Mononuclear cell (primary cell): ENCODE measurements at regions not wholly inside any gene's neighbourhood (a gene's known extent, or its start where the extent isn't known, plus 50 kb on each side); places are given as distances from the start of the nearest gene placed in this dataset.

Source experiments
- H3K27me3 ChIP-seq: 2 replicates; pipeline ENCODE4 v1.6.0; 2011; ENCODE audit warnings: low read length, control low read depth; ENCODE audit not compliant: insufficient read depth
- H3K4me1 ChIP-seq: 2 replicates; pipeline ENCODE4 v1.5.1; 2011; ENCODE audit warnings: mild to moderate bottlenecking, low read length, control low read depth; ENCODE audit not compliant: insufficient read depth
- H3K4me3 ChIP-seq: 2 replicates; pipeline ENCODE4 v1.5.1; 2011; ENCODE audit warnings: mild to moderate bottlenecking, low read length, moderate library complexity
- H3K9me3 ChIP-seq: 2 replicates; pipeline ENCODE4 v1.5.1; 2011; ENCODE audit warnings: low read depth, mild to moderate bottlenecking, control low read depth, low read length

DNA sequence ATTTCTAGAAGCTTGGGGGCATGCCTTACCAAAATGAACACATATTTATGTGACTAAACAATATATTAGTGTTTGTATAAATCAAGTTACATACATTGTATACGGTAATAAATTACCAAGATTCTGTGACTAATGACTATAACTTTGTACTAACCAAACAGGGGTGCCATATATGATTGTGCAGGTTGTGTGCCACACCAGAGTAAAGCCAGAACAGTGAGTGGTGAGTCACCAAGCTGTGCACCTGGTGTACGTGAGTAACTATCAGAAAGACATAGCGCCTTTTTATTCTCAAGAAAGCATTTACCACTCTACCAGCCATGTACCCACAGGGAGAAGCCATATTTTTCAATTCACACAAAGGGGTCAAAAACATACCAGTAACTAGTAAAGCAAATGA is 453.2 kb upstream of the PIK3C3 start:
- Histone ChIP-seq H3K4me1 (no peaks in the 10 kb centered on the region), H3K9me3 (no peaks in the 10 kb centered on the region), H3K27me3 (no peaks in the 10 kb centered on the region), H3K4me3 (no peak overlapping the region)

DNA sequence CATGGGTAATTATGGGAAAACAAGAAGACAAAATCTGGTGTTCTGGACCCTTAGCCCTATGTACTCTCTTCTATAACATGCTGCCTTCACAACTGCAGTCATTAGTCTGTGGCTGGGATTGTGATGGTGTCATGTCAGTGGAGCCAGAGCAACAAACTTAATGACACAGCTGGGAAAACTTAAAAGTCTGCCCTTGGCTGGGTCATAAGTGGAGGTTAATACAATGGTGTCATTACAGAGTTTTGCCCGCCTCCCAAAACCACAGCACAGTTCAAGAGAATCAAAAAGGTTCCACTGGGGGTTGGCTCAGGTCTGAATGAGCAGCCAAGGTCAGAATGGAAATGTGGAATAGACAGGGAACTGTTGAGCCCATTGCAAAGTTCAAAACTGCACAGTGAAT is 455.7 kb upstream of the PIK3C3 start:
- H3K4me3 ChIP-seq = no peak overlapping the region
- no peaks in the 10 kb centered on the region for H3K27me3 ChIP-seq
- no peaks in the 10 kb centered on the region for H3K9me3 ChIP-seq
- H3K4me1 ChIP-seq = no peaks in the 10 kb centered on the region

DNA sequence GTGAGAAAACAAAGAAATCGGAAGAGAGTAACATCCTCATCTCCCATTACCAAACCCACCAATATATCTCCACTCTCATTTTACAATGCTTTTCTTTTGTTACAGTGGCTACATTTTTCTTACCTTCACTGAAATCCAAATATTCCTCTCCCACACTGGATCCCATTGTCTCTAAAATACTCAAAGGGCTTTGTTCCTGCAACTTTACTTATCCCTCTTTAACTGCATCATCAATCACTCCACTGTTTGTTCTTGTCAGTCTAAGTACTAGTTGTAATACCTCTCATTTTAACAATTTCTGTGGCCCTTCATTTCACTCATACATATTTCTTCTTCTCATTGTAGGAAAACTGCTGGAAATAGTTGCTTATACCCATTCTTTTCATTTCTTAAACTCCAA is 464.2 kb upstream of the PIK3C3 start:
- no peaks in the 10 kb centered on the region for H3K4me1 ChIP-seq
- no peaks in the 10 kb centered on the region for H3K27me3 ChIP-seq
- no peak overlapping the region for H3K4me3 ChIP-seq
- no peaks in the 10 kb centered on the region for H3K9me3 ChIP-seq

DNA sequence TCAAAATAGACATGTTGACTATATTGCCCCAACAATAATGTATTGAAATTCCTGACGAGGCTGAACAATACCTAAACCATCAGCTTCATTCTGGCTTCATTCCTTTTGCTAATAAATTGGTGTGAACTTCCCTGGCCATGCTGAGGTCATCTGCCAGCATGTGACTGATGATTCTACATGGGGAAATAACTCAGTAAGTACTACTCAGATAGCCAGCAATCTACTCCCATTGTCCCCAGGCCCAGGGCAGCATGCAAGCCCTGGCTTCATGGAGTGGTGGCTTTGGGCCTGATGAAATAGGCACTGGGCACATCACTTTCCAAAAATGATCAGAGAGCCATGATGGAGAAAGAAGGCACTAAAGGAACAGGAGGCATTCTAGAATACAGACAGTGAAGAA is 468.5 kb upstream of the PIK3C3 start:
- Histone ChIP-seq H3K4me3 (no peak overlapping the region), H3K4me1 (no peaks in the 10 kb centered on the region), H3K27me3 (no peaks in the 10 kb centered on the region), H3K9me3 (no peaks in the 10 kb centered on the region)

DNA sequence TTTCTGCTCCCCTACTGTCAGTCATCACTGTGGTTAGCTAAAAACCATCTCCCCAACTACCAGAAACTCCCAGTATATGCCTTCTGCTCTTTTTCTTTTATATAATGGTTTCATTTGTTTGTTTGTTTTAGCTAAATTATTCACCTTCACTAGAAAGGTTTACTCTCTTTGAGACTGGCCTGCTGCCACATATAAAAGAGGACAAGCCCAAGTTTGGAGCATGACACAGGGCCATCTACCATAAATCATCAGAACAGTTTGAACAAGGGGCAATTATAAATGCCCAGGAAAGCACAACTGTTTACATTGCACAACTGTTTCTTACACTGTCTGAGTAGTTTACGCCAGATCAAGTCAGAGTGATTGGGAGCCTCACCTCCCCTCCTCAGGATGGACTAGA is 471.0 kb upstream of the PIK3C3 start:
- no peaks in the 10 kb centered on the region for H3K9me3 ChIP-seq

DNA sequence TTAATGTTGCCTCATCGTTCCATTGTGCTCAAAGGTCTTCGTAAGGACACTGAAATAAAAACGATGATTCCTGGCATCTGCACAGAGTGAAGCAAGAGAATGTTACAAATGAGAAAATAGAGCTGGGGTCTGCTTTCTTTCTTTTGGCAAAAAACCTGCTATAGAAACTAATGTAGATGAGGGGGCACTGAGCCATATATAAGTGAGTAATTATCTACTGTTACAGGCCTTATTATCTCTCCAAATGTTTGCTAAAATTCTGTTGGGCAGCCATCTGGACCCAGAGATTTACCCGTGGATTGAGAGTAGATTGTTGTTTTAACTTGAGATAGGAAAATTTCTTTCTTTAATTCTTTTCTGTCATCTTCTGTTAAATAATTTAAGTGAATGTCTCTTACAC is 472.5 kb upstream of the PIK3C3 start:
- H3K4me1 ChIP-seq = no peaks in the 10 kb centered on the region
- no peak overlapping the region for H3K4me3 ChIP-seq
- no peaks in the 10 kb centered on the region for H3K9me3 ChIP-seq
- H3K27me3 ChIP-seq = no peaks in the 10 kb centered on the region

More for the DNA sequence above, 471.0 kb upstream of the PIK3C3 start:
- no peaks in the 10 kb centered on the region for H3K27me3 ChIP-seq
- H3K4me3 ChIP-seq = no peak overlapping the region
- H3K4me1 ChIP-seq = no peaks in the 10 kb centered on the region

DNA sequence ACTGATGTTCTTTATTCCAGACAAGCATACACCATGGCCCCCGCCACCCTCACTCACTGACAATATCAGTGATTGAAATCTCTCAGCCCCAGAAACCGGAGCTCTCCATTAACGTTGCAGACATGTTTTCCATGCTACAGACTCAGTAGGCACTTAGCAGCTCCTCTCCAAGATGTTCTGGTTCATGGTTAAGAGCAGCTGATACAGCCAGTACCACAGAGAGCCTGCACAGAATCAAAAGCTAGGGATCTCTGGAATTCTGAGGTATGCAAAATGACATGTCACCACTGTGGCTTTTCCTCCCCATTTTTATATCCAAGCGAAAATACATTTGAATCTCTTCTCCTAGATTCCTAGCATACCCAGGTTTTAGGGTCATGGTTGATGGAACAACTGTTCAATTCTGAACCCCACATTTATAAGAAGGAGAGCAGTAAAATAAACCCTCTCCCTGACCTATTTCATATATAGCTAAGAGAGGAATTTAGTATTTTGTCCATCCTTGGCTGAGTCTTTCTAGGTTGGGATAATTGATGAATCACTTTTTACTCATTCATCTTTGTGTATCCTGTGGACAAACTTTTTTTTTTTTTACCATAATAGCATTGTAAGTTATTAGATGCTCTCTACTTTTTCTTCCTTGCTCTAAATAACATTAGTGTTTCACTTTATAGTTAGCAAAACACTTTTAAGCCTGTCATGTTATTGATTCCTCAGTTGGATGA is 488.4 kb upstream of the PIK3C3 start:
- Histone ChIP-seq H3K4me1 (no peaks in the 10 kb centered on the region), H3K9me3 (no peaks in the 10 kb centered on the region), H3K4me3 (no peak overlapping the region), H3K27me3 (no peaks in the 10 kb centered on the region)

DNA sequence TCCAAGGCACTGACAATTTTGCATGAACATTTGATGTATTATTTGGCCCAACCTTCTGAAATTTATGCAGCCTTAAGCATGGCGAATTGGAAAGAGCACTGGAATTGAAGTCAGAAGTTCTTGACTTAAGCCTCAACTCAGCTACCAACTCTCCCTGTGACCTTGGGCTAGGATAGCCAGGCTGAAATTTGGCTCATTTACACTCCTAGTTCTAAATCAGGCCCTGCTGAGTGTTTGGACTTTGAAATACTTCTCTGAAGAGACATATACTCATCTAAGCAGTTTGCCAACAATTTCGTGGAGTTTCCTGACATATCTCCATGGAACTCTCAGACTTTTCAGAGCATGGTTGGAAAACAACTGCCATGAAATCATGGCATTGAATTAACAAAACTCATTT is 489.6 kb upstream of the PIK3C3 start:
- Histone ChIP-seq H3K4me1 (no peaks in the 10 kb centered on the region), H3K27me3 (no peaks in the 10 kb centered on the region), H3K9me3 (no peaks in the 10 kb centered on the region), H3K4me3 (no peak overlapping the region)

DNA sequence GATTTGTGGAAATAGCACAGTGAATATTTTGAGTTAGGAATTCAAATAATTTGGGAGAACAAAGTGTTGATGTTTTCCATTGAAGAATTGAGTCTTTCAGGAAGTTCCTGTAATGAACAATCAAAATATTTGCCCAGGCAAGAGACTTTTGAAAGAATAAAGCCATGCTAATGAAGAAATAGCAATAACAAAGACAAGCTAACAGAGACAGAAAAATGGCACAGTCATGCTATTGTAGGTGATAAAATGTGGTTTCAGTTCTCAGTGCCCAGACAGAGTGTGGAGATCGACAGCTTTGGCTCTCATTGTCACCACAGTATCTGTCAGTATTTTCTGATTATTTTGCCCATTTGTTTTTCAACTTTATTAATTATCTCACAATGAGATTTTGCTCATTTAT is 490.8 kb upstream of the PIK3C3 start:
- H3K4me3 ChIP-seq = no peak overlapping the region
- no peaks in the 10 kb centered on the region for H3K27me3 ChIP-seq
- H3K9me3 ChIP-seq = no peaks in the 10 kb centered on the region
- H3K4me1 ChIP-seq = no peaks in the 10 kb centered on the region

DNA sequence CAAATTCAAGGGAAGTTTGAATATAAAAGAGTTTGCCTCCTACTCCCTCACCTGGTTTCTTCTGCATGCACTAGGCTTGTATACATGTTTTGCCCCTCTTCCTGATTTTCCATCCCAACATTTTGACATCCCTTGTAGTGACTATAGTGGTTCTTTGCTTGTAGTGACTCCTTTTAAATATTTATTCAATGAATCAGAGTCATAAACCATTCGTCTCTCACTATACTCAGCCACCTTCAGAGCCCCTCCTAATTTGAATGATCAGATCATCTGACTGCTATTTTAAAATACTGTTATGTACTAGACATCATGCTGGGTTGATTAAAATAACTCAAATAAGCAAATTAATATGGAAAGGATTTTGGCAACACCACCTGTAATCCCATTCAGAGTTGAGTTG is 492.1 kb upstream of the PIK3C3 start:
- Histone ChIP-seq H3K27me3 (no peaks in the 10 kb centered on the region), H3K9me3 (no peaks in the 10 kb centered on the region), H3K4me3 (no peak overlapping the region), H3K4me1 (no peaks in the 10 kb centered on the region)

DNA sequence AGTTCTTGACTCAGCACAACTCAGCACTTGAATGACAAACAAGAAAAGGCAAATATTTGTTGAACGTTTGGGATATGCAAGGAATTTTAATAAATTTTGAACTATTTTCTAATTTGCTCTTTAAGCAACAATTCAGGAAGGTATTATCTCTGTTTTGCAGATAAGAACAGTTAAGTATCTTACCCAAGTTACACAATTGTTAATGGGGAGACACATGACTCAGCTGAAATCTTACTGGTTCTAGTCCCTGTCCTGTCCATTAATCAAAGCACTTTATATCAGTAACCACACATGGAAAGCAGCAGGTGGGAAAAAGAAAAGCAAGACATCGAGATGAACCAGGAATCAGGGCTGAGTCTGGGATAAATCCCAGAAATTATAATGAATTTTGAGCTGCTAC is 493.9 kb upstream of the PIK3C3 start:
- no peaks in the 10 kb centered on the region for H3K9me3 ChIP-seq
- H3K4me3 ChIP-seq = no peak overlapping the region
- no peaks in the 10 kb centered on the region for H3K27me3 ChIP-seq
- no peaks in the 10 kb centered on the region for H3K4me1 ChIP-seq

DNA sequence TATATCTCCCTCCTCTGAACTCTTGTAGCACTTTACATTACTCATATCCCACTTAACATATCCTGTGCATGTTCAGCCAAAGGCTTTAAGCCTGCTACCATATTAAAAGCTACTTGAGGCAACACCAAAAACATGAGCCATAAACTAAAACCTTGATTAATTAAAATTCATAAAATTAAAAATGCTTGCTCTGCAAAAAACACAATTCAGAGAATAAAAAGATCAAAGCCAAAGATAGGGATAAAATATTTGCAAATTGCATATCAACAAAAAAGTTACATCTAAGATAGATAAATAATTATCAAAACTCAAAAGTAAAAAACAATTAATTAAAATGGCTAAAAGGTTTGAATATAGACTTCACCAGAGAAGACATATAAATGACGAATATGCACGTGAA is 495.4 kb upstream of the PIK3C3 start:
- H3K9me3 ChIP-seq = no peaks in the 10 kb centered on the region
- no peaks in the 10 kb centered on the region for H3K27me3 ChIP-seq
- H3K4me3 ChIP-seq = no peak overlapping the region
- no peaks in the 10 kb centered on the region for H3K4me1 ChIP-seq

DNA sequence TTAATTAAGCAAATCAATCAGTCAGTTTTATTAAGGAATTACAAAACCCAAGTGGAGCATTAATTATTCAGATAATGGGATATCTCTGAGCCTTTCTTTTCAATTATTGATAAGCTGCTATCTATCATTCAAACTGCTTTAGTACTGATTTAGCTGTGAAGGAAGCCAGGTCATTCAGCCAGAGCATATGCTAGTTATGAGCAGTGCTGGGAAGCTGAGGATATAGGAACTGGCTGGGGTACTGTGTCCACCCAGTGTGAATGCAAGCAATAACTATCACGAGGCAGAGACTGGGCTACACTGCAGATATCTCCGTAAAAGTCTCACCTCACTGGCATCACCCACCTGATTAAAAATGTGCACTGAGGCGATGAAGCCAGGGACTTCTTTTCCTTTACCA is 496.7 kb upstream of the PIK3C3 start:
- H3K27me3 ChIP-seq = no peaks in the 10 kb centered on the region
- H3K4me1 ChIP-seq = no peaks in the 10 kb centered on the region
- no peaks in the 10 kb centered on the region for H3K9me3 ChIP-seq
- no peak overlapping the region for H3K4me3 ChIP-seq

DNA sequence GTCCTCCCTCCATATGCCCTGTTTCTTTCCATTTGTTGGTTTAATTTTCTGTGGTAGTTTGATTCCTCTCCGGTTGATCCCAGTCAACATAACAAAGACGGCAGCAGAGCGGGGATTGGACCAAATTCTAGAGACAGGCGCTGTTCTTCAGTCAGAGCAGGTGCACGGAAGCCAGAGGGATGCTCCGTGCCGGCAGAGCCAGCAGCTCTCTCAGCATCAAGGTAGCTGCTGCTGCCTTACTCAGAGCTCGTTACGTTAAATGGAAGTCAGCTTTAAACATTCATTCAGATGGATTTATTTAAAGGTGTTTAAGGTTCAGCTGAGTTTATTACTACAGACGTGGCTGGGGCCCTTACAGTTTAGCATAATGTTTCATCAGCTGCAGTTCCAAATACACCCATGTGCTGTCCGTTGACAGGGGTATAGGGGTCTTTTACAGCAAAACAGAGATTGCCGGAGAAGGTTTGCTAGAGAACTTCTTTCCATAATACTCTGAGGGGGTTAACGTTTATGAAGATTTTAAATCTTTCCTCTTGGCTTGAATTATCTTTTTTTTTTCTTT is 497.2 kb upstream of the PIK3C3 start:
- no peaks in the 10 kb centered on the region for H3K4me1 ChIP-seq

DNA sequence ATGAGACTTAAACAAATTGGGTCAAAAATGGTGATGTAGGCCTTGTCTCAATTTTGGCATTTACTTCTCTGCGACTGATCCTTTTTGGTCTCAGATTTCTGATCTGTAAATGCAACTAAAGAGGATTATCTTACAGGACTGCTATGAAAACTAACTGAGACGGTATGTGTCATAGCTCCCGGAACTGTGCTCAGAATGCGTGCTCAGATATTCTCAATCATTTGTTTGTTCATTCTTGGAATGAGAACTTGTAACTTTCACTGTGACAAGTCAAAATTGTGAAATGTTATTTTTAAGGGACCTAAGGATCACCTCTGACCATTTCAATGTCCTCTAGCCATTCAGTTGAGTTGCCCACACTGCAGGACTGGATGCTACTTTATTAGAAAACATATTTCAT is 498.2 kb upstream of the PIK3C3 start:
- Histone ChIP-seq H3K4me3 (no peak overlapping the region), H3K9me3 (no peaks in the 10 kb centered on the region), H3K4me1 (no peaks in the 10 kb centered on the region), H3K27me3 (no peaks in the 10 kb centered on the region)

More for the DNA sequence above, 497.2 kb upstream of the PIK3C3 start:
- H3K27me3 ChIP-seq = no peaks in the 10 kb centered on the region
- no peak overlapping the region for H3K4me3 ChIP-seq
- no peaks in the 10 kb centered on the region for H3K9me3 ChIP-seq

DNA sequence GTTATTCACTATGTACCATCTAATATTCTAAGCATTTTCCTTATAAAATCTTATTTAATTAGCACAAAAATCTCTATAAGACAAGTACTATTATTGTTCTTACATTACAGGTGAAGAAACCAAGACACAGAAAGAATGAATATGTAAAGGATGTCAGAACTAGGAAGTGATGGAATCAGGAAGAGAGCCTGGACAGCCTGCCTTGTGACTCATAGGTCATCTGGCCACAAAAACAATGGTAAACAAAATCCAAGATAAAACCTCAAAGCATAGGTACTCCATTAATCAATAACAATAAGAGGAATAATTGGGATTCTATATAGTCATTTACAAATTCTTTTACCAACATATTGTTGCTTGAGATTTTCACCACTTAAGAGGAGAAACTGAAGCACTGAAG is 505.4 kb upstream of the PIK3C3 start:
- no peaks in the 10 kb centered on the region for H3K4me1 ChIP-seq
- no peak overlapping the region for H3K4me3 ChIP-seq
- no peaks in the 10 kb centered on the region for H3K9me3 ChIP-seq
- no peaks in the 10 kb centered on the region for H3K27me3 ChIP-seq
